ENCODE measurements at regions not wholly inside any gene's neighbourhood (a gene's known extent, or its start where the extent isn't known, plus 50 kb on each side); places are given as distances from the start of the nearest gene placed in this dataset.
"Not testable (repeated sequence)": the region's sequence is repeated elsewhere in the genome, so short reads cannot be mapped to it uniquely, and the experiment has no call there.

DNA sequence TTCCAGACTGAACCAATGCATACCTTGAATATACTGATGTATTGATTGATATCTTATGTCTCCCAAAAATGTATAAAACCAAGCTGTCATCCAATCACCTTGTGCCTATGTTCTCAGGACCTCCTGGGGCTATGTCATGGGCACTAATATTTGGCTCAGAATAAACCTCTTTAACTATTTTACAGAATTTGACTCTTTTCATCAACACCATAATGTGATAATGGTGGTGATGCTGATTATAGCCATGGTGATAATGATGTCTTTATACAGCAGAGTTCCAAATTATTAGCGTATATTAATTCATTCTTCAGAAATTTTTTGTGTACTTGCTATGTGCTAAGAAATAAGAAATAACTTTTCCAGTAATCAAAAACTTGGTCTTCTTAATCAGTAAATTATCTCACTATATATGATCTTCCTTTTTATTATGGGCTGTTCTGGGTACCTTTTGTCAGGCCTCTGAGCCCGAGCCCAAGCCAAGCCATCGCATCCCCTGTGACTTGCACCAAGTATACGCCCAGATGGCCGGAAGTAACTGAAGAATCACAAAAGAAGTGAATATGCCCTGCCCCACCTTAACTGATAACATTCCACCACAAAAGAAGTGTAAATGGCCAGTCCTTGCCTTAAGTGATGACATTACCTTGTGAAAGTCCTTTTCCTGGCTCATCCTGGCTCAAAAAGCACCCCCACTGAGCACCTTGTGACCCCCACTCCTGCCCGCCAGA lies 496.2 kb upstream of the MMS22L start:
- TF ChIP-seq POLR2A (IDR thresholded peaks at IDR 0.05), result not testable (repeated sequence)
- TF ChIP-seq, protein P1, sequence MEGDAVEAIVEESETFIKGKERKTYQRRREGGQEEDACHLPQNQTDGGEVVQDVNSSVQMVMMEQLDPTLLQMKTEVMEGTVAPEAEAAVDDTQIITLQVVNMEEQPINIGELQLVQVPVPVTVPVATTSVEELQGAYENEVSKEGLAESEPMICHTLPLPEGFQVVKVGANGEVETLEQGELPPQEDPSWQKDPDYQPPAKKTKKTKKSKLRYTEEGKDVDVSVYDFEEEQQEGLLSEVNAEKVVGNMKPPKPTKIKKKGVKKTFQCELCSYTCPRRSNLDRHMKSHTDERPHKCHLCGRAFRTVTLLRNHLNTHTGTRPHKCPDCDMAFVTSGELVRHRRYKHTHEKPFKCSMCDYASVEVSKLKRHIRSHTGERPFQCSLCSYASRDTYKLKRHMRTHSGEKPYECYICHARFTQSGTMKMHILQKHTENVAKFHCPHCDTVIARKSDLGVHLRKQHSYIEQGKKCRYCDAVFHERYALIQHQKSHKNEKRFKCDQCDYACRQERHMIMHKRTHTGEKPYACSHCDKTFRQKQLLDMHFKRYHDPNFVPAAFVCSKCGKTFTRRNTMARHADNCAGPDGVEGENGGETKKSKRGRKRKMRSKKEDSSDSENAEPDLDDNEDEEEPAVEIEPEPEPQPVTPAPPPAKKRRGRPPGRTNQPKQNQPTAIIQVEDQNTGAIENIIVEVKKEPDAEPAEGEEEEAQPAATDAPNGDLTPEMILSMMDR (IDR thresholded peaks at IDR 0.05), result not testable (repeated sequence)

All from testis (tissue), 2 donors.